AG04449 (cell line): ENCODE measurements at regions not wholly inside any gene's neighbourhood (a gene's known extent, or its start where the extent isn't known, plus 50 kb on each side); places are given as distances from the start of the nearest gene placed in this dataset.

Experiments used
- CTCF ChIA-PET: fragments of 350-600 bp; formaldehyde crosslinking; extraction: SDS; loops from one replicate; lab custom pipeline; 2021; ENCODE audit warnings: antibody characterized with exemption; lab: Yijun Ruan, JAX
- POLR2A ChIA-PET: fragments of 400-600, 350-600 bp; formaldehyde crosslinking; extraction: SDS; loops from one replicate; lab custom pipeline; 2020; ENCODE audit warnings: antibody characterized with exemption, inconsistent platforms; lab: Yijun Ruan, JAX
- DNase-seq: peaks from one replicate; pipeline ENCODE4 v3.0.0-alpha.2; 2010; ENCODE audit warnings: low read depth, low spot score
- H3K4me3 ChIP-seq: 2 replicates; pipeline ENCODE4 v1.5.1; 2011; ENCODE audit warnings: low read depth, mild to moderate bottlenecking, control low read depth, low read length
- CTCF ChIP-seq: IDR thresholded peaks from one replicate; pipeline ENCODE4 v1.5.1; 2011; ENCODE audit warnings: mild to moderate bottlenecking, moderate library complexity, low read length, control low read depth, inconsistent platforms; ENCODE audit not compliant: insufficient read depth; ENCODE audit errors: missing control alignments

- ChIA-PET CTCF (no interaction called here), POLR2A (no interaction called here)
- no peak overlapping the region for H3K4me3 ChIP-seq
- no peak for DNase-seq
- no peak for TF ChIP-seq CTCF
These were observed 146.4 kb downstream of the FOXD2 start for GRCh38 chr1:47584249-47584648.

GRCh38 chr1:47585141-47585902 lies 147.5 kb downstream of the FOXD2 start:
- TF ChIP-seq CTCF = no peak
- H3K4me3 ChIP-seq = no peak overlapping the region
- DNase-seq = no peak
- CTCF ChIA-PET = interaction anchor here (1.1 kb wide), 1 partner anchor 17 kb away, joined by 3 read pairs; no protein-coding TSS in a partner anchor
- POLR2A ChIA-PET = no interaction called here

- CTCF ChIA-PET = interaction anchor here (1.3 kb wide), 1 partner anchor 150 kb away, joined by 5 read pairs; the partner anchor contains the start of gene FOXD2
- DNase-seq = no peak
- no peak for TF ChIP-seq CTCF
- no peak overlapping the region for H3K4me3 ChIP-seq
- POLR2A ChIA-PET = no interaction called here
These were observed 150.2 kb downstream of the FOXD2 start for GRCh38 chr1:47587891-47588582.

- ChIA-PET CTCF (interaction anchor here (1.4 kb wide), 1 partner anchor 21 kb away, joined by 8 read pairs; no protein-coding TSS in a partner anchor), POLR2A (no interaction called here)
- DNase-seq = no peak
- no peak overlapping the region for H3K4me3 ChIP-seq
- TF ChIP-seq CTCF = no peak
These were observed 152.8 kb downstream of the FOXD2 start for GRCh38 chr1:47590523-47591225.

- no peak for DNase-seq
- no peak overlapping the region for H3K4me3 ChIP-seq
- CTCF ChIA-PET = no interaction called here
- POLR2A ChIA-PET = no interaction called here
- no peak for TF ChIP-seq CTCF
These were observed 154.0 kb downstream of the FOXD2 start for GRCh38 chr1:47591801-47592200.
